ENCODE measurements at regions not wholly inside any gene's neighbourhood (a gene's known extent, or its start where the extent isn't known, plus 50 kb on each side); places are given as distances from the start of the nearest gene placed in this dataset.

DNA sequence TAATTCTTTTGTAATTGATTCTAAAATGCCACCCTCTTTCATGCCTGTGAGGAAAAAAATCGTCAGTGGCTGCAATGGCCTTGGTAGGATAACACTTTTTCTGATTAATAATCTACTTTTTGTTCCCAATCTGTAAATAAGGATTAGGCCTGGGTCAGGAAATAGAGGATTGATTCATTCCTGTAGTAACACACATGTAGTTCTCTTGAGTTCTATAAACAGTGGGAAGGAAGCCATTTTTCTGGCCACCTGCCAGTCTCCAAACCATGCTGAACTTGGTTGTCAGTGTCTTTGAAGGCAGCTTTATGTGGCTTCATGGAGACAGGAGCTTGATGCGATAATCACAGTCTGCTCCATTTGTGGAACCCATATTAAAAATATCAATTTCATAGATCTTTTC lies 169.3 kb upstream of the NFE2L3 start:
- Histone ChIP-seq H3K9ac (ENCODE audit: low read length) (no peak overlapping the region), H3K79me2 (ENCODE audit: insufficient read depth, low read length) (no peaks in the 10 kb centered on the region), H2AFZ (ENCODE audit: low read depth, low read length, poor library complexity, severe bottlenecking) (no peak overlapping the region), H3K4me1 (ENCODE audit: control insufficient read depth in 1 of 2, insufficient read depth in 2 of 2, low read length in 2 of 2) (no peaks in the 10 kb centered on the region), H3K9me2 (ENCODE audit: insufficient read depth) (no peaks in the 10 kb centered on the region), H3K4me2 (ENCODE audit: low read length) (no peak overlapping the region), H3K9me3 (ENCODE audit: control insufficient read depth in 1 of 2, insufficient read depth in 1 of 2, low read depth in 1 of 2, low read length in 2 of 2) (no peaks in the 10 kb centered on the region), H3K36me3 (ENCODE audit: control insufficient read depth in 1 of 2, insufficient read depth in 2 of 2, low read length in 2 of 2) (no peaks in the 10 kb centered on the region), H4K20me1 (ENCODE audit: insufficient read depth) (no peaks in the 10 kb centered on the region), H3K27ac (ENCODE audit: low read depth, low read length) (no peak overlapping the region), H3K27me3 (ENCODE audit: insufficient read depth, low read length) (no peaks in the 10 kb centered on the region), H3K4me3 (replicated peaks in 1 of 2; ENCODE audit: low read depth in 1 of 2, low read length in 2 of 2) (no peak overlapping the region)
- TF ChIP-seq, protein P1, sequence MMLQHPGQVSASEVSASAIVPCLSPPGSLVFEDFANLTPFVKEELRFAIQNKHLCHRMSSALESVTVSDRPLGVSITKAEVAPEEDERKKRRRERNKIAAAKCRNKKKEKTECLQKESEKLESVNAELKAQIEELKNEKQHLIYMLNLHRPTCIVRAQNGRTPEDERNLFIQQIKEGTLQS (IDR thresholded peaks at IDR 0.05): no peak
- no peak for TF ChIP-seq SRF (IDR thresholded peaks at IDR 0.05; ENCODE audit: low read depth)
- TF ChIP-seq SP1 (IDR thresholded peaks at IDR 0.05; ENCODE audit: low read depth): no peak
- TF ChIP-seq YY1 (IDR thresholded peaks at IDR 0.05; ENCODE audit: extremely low read depth, insufficient replicate concordance, low read depth, low read length): no peak
- TF ChIP-seq ELF1 (IDR thresholded peaks at IDR 0.05; ENCODE audit: borderline replicate concordance, low read depth): no peak
- TF ChIP-seq RAD21 (IDR thresholded peaks at IDR 0.05; ENCODE audit: low read depth): no peak
- TF ChIP-seq EGR1 (IDR thresholded peaks at IDR 0.05; ENCODE audit: low read depth): no peak
- no peak for TF ChIP-seq SIN3A (IDR thresholded peaks at IDR 0.05; ENCODE audit: low read depth)
- TF ChIP-seq, protein P2, sequence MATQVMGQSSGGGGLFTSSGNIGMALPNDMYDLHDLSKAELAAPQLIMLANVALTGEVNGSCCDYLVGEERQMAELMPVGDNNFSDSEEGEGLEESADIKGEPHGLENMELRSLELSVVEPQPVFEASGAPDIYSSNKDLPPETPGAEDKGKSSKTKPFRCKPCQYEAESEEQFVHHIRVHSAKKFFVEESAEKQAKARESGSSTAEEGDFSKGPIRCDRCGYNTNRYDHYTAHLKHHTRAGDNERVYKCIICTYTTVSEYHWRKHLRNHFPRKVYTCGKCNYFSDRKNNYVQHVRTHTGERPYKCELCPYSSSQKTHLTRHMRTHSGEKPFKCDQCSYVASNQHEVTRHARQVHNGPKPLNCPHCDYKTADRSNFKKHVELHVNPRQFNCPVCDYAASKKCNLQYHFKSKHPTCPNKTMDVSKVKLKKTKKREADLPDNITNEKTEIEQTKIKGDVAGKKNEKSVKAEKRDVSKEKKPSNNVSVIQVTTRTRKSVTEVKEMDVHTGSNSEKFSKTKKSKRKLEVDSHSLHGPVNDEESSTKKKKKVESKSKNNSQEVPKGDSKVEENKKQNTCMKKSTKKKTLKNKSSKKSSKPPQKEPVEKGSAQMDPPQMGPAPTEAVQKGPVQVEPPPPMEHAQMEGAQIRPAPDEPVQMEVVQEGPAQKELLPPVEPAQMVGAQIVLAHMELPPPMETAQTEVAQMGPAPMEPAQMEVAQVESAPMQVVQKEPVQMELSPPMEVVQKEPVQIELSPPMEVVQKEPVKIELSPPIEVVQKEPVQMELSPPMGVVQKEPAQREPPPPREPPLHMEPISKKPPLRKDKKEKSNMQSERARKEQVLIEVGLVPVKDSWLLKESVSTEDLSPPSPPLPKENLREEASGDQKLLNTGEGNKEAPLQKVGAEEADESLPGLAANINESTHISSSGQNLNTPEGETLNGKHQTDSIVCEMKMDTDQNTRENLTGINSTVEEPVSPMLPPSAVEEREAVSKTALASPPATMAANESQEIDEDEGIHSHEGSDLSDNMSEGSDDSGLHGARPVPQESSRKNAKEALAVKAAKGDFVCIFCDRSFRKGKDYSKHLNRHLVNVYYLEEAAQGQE (IDR thresholded peaks at IDR 0.05; ENCODE audit: low read depth): no peak
- no peak for TF ChIP-seq ZFX (IDR thresholded peaks at IDR 0.05)
- TF ChIP-seq EZH2 (IDR thresholded peaks at IDR 0.05): no peak
- no peak for TF ChIP-seq CTCF (IDR thresholded peaks at IDR 0.05 in 2 of 3, conservative IDR thresholded peaks at IDR 0.05 in 1 of 3; ENCODE audit: borderline replicate concordance in 1 of 3, insufficient read depth in 1 of 3, low read depth in 2 of 3, low read length in 2 of 3)
- no peak for TF ChIP-seq JUND (IDR thresholded peaks at IDR 0.05)
- no peak for TF ChIP-seq POLR2AphosphoS5 (IDR thresholded peaks at IDR 0.05; ENCODE audit: low read depth, low read length)
- no peak for TF ChIP-seq CEBPB (IDR thresholded peaks at IDR 0.05; ENCODE audit: low read depth)
- BruUV-seq (replicated peaks): no TSS peak
- DNase-seq (ENCODE audit: low read depth, low spot score) (no peak), ATAC-seq (no peak)
- ChIA-PET RAD21 (ENCODE audit: low non-redundant PET in 1 of 2, low total read pairs in 2 of 2, uncharacterized antibody in 2 of 2, unreplicated experiment in 2 of 2) (no interaction called here), POLR2A (no interaction called here), CTCF (no interaction called here)
- intact Hi-C loops (cut with micrococcal nuclease): no loop called here

Measured in HCT116 (cell line).